Jurkat, Clone E6-1 (cell line): ENCODE measurements at regions not wholly inside any gene's neighbourhood (a gene's known extent, or its start where the extent isn't known, plus 50 kb on each side); places are given as distances from the start of the nearest gene placed in this dataset.
"Not testable (repeated sequence)": the region's sequence is repeated elsewhere in the genome, so short reads cannot be mapped to it uniquely, and the experiment has no call there.

Source experiments
- DNase-seq: peaks from one replicate; pipeline ENCODE4 v3.0.0-alpha.2; 2011; ENCODE audit warnings: low read depth, low spot score
- H3K4me3 ChIP-seq: 2 replicates; pipeline ENCODE4 v1.5.1; 2011; ENCODE audit warnings: mild to moderate bottlenecking, low read length, control low read depth, moderate library complexity

DNA sequence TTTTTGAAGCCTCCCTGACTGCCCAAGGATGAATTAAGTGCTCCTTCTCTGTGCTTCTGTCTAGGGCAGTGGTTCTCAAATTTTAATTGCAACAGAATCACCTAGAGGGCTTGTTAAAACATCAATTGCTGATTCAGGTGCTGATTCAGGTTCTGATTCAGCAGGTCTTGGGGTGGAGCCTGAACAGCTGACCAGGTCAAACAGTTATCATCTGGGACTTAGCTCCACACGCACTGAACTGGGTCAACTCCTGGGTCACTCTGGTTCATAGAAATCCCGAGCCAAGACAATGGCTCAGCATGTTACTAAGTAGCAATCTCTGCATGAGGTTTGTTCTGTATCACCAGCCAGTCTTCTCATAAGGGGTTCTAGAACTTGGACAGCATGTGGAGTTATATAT lies 192.3 kb downstream of the GJA1 start:
- H3K4me3 ChIP-seq: no peak overlapping the region
- DNase-seq: no peak

DNA sequence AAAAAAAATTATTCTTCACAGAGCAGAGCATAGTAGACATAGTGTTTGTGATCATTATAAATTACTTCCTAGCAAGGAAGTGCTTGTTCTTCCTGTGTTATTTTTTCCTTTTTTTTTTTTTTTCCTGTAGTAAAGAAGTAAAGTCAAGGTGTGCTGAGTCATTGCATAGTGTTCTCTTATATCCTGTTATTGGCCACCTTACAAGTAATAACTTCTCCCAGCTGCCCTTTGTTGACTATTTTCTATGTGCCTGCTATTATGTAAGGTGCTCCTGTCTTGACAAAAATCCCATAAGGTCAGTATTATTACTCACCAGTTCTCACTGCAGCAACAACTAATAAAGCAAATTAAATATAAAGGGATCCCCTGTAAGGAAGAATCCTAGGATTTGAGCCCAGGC lies 195.3 kb downstream of the GJA1 start:
- H3K4me3 ChIP-seq: no peak overlapping the region
- no peak for DNase-seq

DNA sequence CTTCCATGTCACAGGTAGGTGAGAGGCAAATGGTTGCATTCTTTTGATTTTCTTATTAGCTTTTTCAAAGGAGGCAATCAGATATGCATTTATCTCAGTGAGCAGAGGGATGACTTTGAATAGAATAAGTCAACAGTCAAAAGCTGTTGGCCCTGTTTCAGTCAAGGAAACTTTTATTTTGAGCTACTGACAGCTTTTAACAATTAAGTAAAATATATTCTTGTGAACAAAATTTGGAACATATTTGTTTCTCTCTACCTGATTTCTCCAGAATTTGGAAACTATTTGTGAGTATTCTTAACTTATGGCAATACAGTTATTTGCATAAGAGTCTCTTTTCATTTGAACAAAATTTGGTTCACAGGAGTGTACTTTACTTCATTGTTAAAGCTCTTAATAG lies 196.3 kb downstream of the GJA1 start:
- DNase-seq, H3K4me3 ChIP-seq: not testable (repeated sequence)

DNA sequence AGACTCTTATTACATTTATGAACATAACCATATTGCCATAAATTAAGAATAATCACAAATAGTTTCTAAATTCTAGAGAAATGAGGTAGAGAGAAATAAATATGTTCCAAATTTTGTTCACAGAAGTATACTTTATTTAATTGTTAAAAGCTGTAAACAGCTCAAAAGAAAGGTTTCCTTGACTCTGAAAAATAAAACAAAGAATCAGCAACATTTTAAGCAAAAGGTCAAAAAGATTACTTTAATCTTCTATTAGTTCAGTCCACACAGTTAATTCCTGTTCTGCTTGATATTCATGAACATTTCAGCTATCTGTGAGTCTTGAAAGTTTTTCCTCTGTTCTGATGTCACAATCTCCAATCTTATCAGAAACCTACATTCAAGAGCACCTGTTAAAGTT lies 197.9 kb downstream of the GJA1 start:
- no peak for DNase-seq

DNA sequence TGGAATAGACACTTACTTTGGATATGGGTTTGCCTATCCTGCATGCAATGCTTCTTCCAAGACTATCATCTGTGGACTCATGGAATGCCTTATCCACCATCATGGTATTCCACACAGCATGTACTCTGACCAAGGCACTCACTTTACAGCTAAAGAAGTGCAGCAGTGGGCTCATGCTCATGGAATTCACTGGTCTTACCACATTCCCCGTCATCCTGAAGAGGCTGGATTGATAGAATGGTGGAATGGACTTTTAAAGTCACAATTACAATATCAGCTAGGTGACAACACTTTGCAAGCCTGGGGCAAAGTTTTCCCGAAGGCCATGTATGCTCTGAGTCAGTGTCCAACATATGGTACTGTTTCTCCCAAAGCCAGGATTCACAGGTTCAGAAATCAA lies 199.1 kb downstream of the GJA1 start:
- not testable (repeated sequence) for H3K4me3 ChIP-seq, DNase-seq

More for the DNA sequence above, 197.9 kb downstream of the GJA1 start:
- H3K4me3 ChIP-seq: no peak overlapping the region

DNA sequence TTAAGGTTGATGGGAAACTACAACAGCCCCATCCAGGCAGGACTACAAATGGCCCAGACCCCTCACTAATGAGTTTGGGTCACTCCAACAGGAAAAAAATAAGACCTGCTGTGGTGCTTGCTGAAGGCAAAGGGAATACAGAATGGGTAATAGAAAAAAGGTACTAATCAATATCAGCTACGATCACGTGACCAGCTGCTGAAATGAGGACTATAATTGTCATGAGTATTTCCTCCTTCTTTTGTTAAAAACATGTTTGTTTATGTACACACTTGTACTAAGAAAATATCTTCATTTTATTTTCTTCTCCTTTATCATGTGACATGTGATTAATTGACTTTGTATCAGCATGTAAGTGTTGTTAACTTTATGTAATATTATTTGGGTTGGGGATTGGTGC lies 199.9 kb downstream of the GJA1 start:
- no peak for DNase-seq
- H3K4me3 ChIP-seq: no peak overlapping the region

GRCh38 chr6:121636217-121636616 lies 200.8 kb downstream of the GJA1 start:
- not testable (repeated sequence) for DNase-seq, H3K4me3 ChIP-seq

DNA sequence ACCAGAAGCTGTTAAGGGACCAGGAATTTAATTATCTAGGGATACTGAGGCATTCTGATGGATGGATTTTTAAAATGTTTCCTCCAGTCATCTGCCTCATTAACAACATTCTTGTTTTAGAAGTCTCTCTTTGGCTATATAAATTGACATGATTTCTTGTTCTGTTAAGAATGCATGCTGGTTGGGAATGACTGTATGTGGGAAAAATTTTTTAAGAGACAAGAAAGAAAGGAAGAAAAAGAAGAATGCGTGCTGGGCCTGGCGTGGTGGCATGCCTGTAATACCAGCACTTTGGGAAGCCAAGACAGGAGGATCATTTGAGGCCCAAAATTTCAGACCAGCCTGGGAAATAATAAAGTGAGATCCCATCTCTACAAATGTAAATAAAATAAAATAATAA lies 203.6 kb downstream of the GJA1 start:
- no peak overlapping the region for H3K4me3 ChIP-seq
- no peak for DNase-seq

GRCh38 chr6:121641158-121641557 lies 205.7 kb downstream of the GJA1 start:
- DNase-seq: no peak

DNA sequence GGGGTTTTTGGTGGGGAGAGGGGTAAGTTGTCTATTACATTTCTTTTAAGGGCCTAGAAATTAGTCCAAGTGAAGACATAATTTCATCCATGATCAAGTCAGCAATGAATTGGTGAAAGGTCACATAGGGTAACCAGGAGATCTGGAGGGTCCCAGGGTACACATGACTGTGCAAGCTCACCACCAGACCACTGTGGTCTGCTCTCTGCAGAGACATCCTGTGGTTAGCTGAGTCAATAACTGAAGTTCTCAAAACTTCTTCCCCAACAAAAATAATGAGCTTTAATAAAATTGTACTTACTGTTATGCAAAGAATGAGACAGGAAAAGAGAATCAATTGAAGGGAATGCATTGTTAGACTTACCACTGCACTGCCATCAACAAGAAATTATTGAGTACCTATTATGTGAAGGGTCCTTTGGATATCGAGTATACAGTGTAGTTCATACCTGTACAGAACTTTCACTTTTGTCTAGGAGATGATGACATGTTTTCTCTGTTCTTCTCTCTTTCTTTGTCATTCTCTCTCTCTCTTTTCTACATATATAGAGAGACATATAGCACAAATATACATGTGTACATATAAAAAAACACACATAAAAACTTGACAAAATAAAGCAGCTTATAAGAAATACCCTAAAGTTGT lies 209.8 kb downstream of the GJA1 start:
- DNase-seq: no peak
- no peak overlapping the region for H3K4me3 ChIP-seq

More at GRCh38 chr6:121641158-121641557, 205.7 kb downstream of the GJA1 start:
- H3K4me3 ChIP-seq: no peak overlapping the region

DNA sequence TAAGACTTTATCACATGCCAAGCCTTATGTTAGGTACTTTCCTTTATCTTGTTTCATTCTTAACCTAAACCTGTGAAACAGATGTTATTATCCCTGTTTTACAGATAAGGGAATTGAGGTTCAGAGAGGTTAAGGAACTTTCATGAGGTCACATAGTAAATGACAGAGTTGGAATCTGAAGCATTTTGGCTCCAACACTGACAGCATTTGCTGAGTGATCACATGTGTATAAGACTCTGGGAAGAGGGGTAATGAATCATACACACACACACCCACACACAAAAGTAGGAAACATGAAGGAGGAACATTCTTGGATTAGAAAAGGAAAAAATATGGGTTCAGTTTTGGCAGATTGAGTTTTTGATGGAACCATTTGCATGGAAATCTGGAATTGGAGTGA lies 212.5 kb downstream of the GJA1 start:
- no peak for DNase-seq
- no peak overlapping the region for H3K4me3 ChIP-seq

- no peak overlapping the region for H3K4me3 ChIP-seq
- no peak for DNase-seq
These were observed 214.5 kb downstream of the GJA1 start for GRCh38 chr6:121649951-121650350.

- H3K4me3 ChIP-seq: no peak overlapping the region
- DNase-seq: peak; percentile 30
These were observed 216.0 kb downstream of the GJA1 start for GRCh38 chr6:121651420-121651819.

GRCh38 chr6:121652223-121652622 lies 216.8 kb downstream of the GJA1 start:
- no peak for DNase-seq
- no peak overlapping the region for H3K4me3 ChIP-seq

GRCh38 chr6:121652726-121653623 lies 217.5 kb downstream of the GJA1 start:
- DNase-seq: no peak
- H3K4me3 ChIP-seq: no peak overlapping the region

GRCh38 chr6:121653624-121654008 lies 218.2 kb downstream of the GJA1 start:
- no peak for DNase-seq
- no peak overlapping the region for H3K4me3 ChIP-seq

GRCh38 chr6:121657972-121658371 lies 222.5 kb downstream of the GJA1 start:
- H3K4me3 ChIP-seq: no peak overlapping the region
- DNase-seq: no peak

DNA sequence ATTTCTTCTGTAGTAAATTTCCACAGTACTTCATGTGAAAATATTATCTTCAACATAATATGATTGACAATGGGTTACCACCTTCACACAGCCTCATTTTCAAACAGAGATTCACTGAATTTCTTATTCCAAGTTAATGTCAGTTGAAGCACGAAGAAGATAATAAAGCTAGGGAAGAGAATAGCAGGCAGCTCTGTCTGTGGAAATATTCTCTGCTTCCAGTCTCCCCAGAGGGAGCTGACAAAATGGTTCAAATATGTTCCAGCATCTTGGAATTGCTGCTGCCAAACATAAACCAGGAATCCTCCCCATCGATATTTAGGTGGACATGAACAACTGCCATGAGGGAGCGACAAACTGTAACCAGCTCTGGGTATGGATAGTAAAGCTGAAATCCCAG lies 224.8 kb downstream of the GJA1 start:
- DNase-seq: no peak
- H3K4me3 ChIP-seq: no peak overlapping the region

- DNase-seq: no peak
These were observed 227.9 kb downstream of the GJA1 start for GRCh38 chr6:121663292-121663810.

DNA sequence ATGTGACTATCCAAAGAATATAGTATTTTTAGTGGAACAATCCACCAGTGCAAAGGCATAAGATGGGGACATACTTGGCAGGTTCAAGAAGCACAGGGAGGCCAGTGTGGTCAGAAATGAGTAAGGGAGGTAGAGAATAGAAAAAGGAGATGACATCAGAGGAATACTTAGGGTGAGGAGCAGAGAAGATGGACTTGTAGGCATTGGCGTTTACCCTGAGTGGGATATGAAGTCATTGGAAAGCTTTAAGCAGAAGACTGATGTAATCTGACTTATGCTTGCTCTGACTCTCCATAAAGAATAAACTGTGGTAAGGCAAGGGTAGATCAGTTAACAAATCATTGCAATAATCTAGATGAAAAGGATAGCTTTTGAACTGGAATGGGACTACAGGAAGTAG lies 228.7 kb downstream of the GJA1 start:
- DNase-seq: no peak
- no peak overlapping the region for H3K4me3 ChIP-seq

More at GRCh38 chr6:121663292-121663810, 227.9 kb downstream of the GJA1 start:
- H3K4me3 ChIP-seq: no peak overlapping the region
